ENCODE measurements at regions not wholly inside any gene's neighbourhood (a gene's known extent, or its start where the extent isn't known, plus 50 kb on each side); places are given as distances from the start of the nearest gene placed in this dataset.
"Not testable (repeated sequence)": the region's sequence is repeated elsewhere in the genome, so short reads cannot be mapped to it uniquely, and the experiment has no call there.

DNA sequence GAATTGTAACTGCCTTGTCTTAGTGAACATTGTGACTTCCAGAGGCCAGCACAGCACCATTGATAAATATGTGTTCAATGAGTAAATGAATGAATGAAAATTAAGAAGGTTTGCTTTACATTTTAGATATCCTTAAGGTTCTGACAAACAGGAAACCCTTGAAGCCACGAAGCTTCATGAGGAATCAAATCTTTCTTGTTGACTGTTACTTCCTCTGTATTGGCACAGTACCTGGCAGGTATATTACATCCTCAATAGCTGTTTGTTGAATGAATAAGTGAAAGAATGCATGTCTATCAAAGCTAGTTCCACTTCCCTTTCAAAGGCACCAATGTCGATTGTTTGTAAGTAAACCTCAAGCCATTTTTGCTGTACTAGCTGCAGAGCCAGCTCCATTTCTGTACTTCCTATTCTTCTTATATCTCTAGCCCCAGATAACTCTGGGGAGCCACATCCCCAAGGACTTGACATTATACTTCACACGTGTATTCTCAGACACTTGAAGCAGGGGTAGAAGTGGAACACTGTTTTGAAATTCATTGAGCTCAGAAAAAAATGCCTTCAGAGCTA, 140.3 kb upstream of the RAG2 start:
- DNase-seq = no peak

GRCh38 chr11:36736103-36736502, 138.1 kb upstream of the RAG2 start:
- DNase-seq = no peak

GRCh38 chr11:36733721-36734120, 135.7 kb upstream of the RAG2 start:
- not testable (repeated sequence) for DNase-seq

GRCh38 chr11:36730761-36731160, 132.7 kb upstream of the RAG2 start:
- no peak for DNase-seq

GRCh38 chr11:36729825-36730224, 131.8 kb upstream of the RAG2 start:
- DNase-seq = peak; percentile 16

DNA sequence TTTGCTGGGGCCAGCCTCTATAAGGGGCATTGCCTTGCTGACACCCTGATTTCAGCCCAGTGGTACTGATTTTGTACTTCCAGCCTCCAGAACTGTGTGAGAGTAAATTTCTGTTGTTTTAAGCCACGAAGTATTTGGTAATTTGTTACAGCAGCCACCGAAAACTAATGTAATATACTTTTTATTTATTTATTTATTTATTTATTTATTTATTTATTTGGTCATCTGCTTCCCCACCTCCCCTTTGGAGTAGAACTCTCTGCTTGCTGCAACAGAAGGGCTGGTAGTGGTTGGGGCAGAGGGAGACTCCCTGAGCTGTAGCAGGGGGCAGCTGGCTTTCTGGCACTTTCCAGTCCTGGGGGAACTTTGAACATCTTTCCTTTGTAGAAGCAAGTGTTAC, 128.4 kb upstream of the RAG2 start:
- no peak for DNase-seq

GRCh38 chr11:36724742-36725385, 126.8 kb upstream of the RAG2 start:
- no peak for DNase-seq

GRCh38 chr11:36722421-36722820, 124.4 kb upstream of the RAG2 start:
- no peak for DNase-seq

- DNase-seq = no peak
These were observed 121.5 kb upstream of the RAG2 start for GRCh38 chr11:36719358-36720107.

DNA sequence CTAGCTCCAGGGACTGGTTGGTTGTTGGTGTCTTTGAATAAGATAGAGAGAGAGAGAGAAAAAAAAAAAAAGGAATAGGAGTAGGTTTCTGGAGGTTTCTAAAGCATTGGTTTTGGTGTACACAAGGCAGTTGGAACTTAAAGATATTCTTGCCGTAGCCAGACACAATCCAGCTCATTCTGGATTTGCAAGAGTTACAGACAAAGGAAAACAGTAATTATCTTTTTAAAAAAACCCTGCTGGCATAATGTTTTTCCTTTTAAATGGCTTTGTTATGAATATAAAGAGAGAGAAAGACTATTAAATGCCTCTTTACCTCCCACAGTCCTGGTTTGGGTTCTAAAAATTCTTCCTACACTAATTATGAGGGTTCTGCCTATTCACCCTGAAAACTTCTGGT, 120.4 kb upstream of the RAG2 start:
- DNase-seq = no peak

GRCh38 chr11:36713715-36714114, 115.7 kb upstream of the RAG2 start:
- no peak for DNase-seq

DNA sequence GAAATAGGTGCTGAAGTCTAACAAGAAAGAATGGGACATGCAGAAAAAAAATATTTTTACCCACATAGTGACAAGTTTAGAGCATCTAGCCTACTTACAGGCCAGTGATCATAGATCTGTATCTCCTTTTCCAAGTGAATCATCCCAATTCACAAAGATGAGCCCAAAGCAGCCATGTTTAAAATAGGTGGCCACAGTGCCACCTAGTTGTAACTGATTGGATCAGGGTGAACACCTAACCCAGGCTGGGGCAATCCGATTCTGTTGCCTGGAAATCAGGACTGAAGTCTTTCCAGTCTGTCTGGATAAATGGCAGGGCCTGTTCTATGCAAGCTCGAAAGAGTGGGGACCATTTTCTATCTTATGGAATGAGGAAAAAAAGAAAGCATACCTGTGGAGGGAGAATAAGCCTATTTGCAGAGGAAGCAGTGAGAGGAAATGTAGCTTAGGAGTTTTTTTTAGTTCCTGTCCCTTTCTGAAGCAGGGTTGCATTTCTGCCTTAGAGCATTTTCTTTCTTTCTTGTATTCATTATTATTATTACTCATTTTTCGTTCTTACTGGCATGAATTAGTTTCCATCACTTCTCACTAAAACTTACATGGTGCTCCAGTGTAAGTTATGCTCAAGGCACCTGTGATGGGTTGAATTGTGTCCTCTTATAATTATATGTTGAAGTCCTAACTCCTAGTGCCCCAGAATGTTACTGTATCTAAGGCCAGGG, 113.2 kb upstream of the RAG2 start:
- no peak for DNase-seq
